Spleen (tissue), 11 donors: ENCODE measurements at regions not wholly inside any gene's neighbourhood (a gene's known extent, or its start where the extent isn't known, plus 50 kb on each side); places are given as distances from the start of the nearest gene placed in this dataset.

Experiments used
- DNase-seq: peaks from one replicate; pipeline ENCODE4 v3.0.0-alpha.2; 2020
- H3K27ac ChIP-seq, 8 donors: fragments of 200-600 bp; sonication (generic) in 7 of 8; 1 replicate in 4 of 8; 2 replicates in 4 of 8; pipeline versions ENCODE4 v1.5.0 to v1.8.0; 2016 to 2021; ENCODE audit warnings: inconsistent platforms in 4 of 8, mild to moderate bottlenecking in 4 of 8, moderate library complexity in 1 of 8
- H3K27me3 ChIP-seq, 7 donors: fragments of 200-600 bp; sonication (generic) in 6 of 7; replicated peaks in 1 of 7; 1 replicate in 4 of 7; 2 replicates in 3 of 7; pipeline versions ENCODE4 v1.5.0 to v1.8.0; 2016 to 2021; ENCODE audit warnings: inconsistent platforms in 3 of 7, mild to moderate bottlenecking in 1 of 7
- H3K36me3 ChIP-seq, 6 donors: fragments of 200-600 bp; sonication (generic) in 5 of 6; 1 replicate in 4 of 6; 2 replicates in 2 of 6; pipeline versions ENCODE4 v1.5.0 to v1.8.0; 2016 to 2021; ENCODE audit warnings: inconsistent platforms in 2 of 6
- H3K4me1 ChIP-seq, 6 donors: fragments of 200-600 bp; sonication (generic) in 5 of 6; 1 replicate in 3 of 6; 2 replicates in 3 of 6; pipeline versions ENCODE4 v1.5.0 to v1.8.0; 2016 to 2021; ENCODE audit warnings: inconsistent platforms in 3 of 6
- H3K4me3 ChIP-seq, 8 donors: fragments of 200-600 bp; sonication (generic) in 7 of 8; 1 replicate in 4 of 8; 2 replicates in 4 of 8; pipeline versions ENCODE4 v1.5.0 to v1.8.0; 2016 to 2021; ENCODE audit warnings: inconsistent platforms in 4 of 8, mild to moderate bottlenecking in 4 of 8, moderate library complexity in 2 of 8
- H3K9me3 ChIP-seq, 8 donors: fragments of 200-600 bp; sonication (generic) in 7 of 8; 1 replicate in 4 of 8; 2 replicates in 4 of 8; pipeline versions ENCODE4 v1.5.0 to v1.8.0; 2016 to 2021; ENCODE audit warnings: inconsistent platforms in 4 of 8
- CTCF ChIP-seq, 11 experiments: fragments of 200-600 bp in 7 of 11; fragments of 450-650 bp in 4 of 11; sonication (generic) in 4 of 11; IDR thresholded peaks in 8 of 11; conservative IDR thresholded peaks in 3 of 11; 1 replicate in 7 of 11; 2 replicates in 4 of 11; pipeline versions ENCODE4 v1.4.0 to v1.8.0; 2016 to 2021; ENCODE audit warnings: antibody characterized with exemption in 11 of 11, inconsistent platforms in 4 of 11, mild to moderate bottlenecking in 1 of 11
- POLR2A ChIP-seq, 3 donors: fragments of 450-650 bp; IDR thresholded peaks; one replicate each; pipeline ENCODE4 v1.5.1; 2017; ENCODE audit warnings: antibody characterized with exemption in 3 of 3, mild to moderate bottlenecking in 1 of 3
- POLR2AphosphoS5 ChIP-seq, 3 donors: sonication (generic); formaldehyde crosslinking; IDR thresholded peaks; one replicate each; pipeline ENCODE4 v1.5.1; 2017; ENCODE audit warnings: antibody characterized with exemption in 3 of 3
- WGBS, 5 donors: extraction: QIAGEN DNeasy Blood & Tissue Kit in 3 of 5; methylation state at CpG; one replicate each; pipeline versions ENCODE4 v1.1.5 to v1.1.7; 2013 to 2018; 5-methylcytosine and 5-hydroxymethylcytosine counted together
- intact Hi-C: fragments of 100-400 bp; cut with DNase I; formaldehyde crosslinking; loops from one replicate; pipeline ENCODE4 v1.15.0; 2023; ENCODE audit warnings: low total_unique reads
- donor health status: healthy with polysubstance abuse.
- donor health status: DM: no; HTN: no; CAD: no; lungs with moderate emphysema.
- donor health status: DM: no; HTN: no; CAD: no.
- donor health status: Bipolar disorder and iron deficiency.
- donor health status: healthy.
- donor health status: DM: no; HTN: no; CAD: no.
- donor health status: DM: yes; HTN: yes; CAD: no.

GRCh38 chr4:24114444-24114843 is 224.6 kb upstream of the PPARGC1A start:
- Histone ChIP-seq H3K4me3 (no peak overlapping the region), H3K27me3 (no peaks in the 10 kb centered on the region), H3K27ac (no peak overlapping the region), H3K36me3 (no peaks in the 10 kb centered on the region), H3K4me1 (no peaks in the 10 kb centered on the region), H3K9me3 (peaks cover 0 to 3% (median 0%) of the 10 kb centered on the region in 8 donors)
- TF ChIP-seq POLR2A (IDR thresholded peaks at IDR 0.05), result no peak
- no peak for TF ChIP-seq POLR2AphosphoS5 (IDR thresholded peaks at IDR 0.05)
- no peak for TF ChIP-seq CTCF (IDR thresholded peaks at IDR 0.05 in 8 of 11, conservative IDR thresholded peaks at IDR 0.05 in 3 of 11)
- intact Hi-C loops, result no loop called here
- DNase-seq, result no peak
- WGBS, 5 donors, result 57 to 70% (median 67%) methylated on average over 4 of the region's 4 CpGs

GRCh38 chr4:24112466-24112865 is 222.6 kb upstream of the PPARGC1A start:
- WGBS, 5 donors, result 74 to 93% (median 85%) methylated on average over 2 of the region's 2 CpGs
- no peak for TF ChIP-seq CTCF (IDR thresholded peaks at IDR 0.05 in 8 of 11, conservative IDR thresholded peaks at IDR 0.05 in 3 of 11)
- TF ChIP-seq POLR2A (IDR thresholded peaks at IDR 0.05), result no peak
- TF ChIP-seq POLR2AphosphoS5 (IDR thresholded peaks at IDR 0.05), result no peak
- no peaks in the 10 kb centered on the region for H3K36me3 ChIP-seq
- no peak overlapping the region for H3K4me3 ChIP-seq
- peaks cover 0 to 3% (median 0%) of the 10 kb centered on the region in 8 donors for H3K9me3 ChIP-seq
- no peak for DNase-seq
- no peaks in the 10 kb centered on the region for H3K4me1 ChIP-seq
- H3K27me3 ChIP-seq, result no peaks in the 10 kb centered on the region
- no peak overlapping the region for H3K27ac ChIP-seq
- intact Hi-C loops, result no loop called here

GRCh38 chr4:24108567-24108966 is 218.7 kb upstream of the PPARGC1A start:
- DNase-seq, result no peak
- H3K36me3 ChIP-seq, result no peaks in the 10 kb centered on the region
- no peak for TF ChIP-seq CTCF (IDR thresholded peaks at IDR 0.05 in 8 of 11, conservative IDR thresholded peaks at IDR 0.05 in 3 of 11)
- TF ChIP-seq POLR2A (IDR thresholded peaks at IDR 0.05), result no peak
- no peak for TF ChIP-seq POLR2AphosphoS5 (IDR thresholded peaks at IDR 0.05)
- H3K27me3 ChIP-seq, result no peaks in the 10 kb centered on the region
- no peaks in the 10 kb centered on the region for H3K9me3 ChIP-seq
- WGBS, 5 donors, result 84 to 97% (median 90%) methylated on average over 2 of the region's 2 CpGs
- no peaks in the 10 kb centered on the region for H3K4me1 ChIP-seq
- no peak overlapping the region for H3K27ac ChIP-seq
- no peak overlapping the region for H3K4me3 ChIP-seq
- intact Hi-C loops, result no loop called here

- no peak overlapping the region for H3K27ac ChIP-seq
- intact Hi-C loops, result no loop called here
- TF ChIP-seq CTCF (IDR thresholded peaks at IDR 0.05 in 8 of 11, conservative IDR thresholded peaks at IDR 0.05 in 3 of 11) (no peak), POLR2AphosphoS5 (IDR thresholded peaks at IDR 0.05) (no peak), POLR2A (IDR thresholded peaks at IDR 0.05) (no peak)
Observed at GRCh38 chr4:24105327-24106038, 215.6 kb upstream of the PPARGC1A start.

More at GRCh38 chr4:24105327-24106038, 215.6 kb upstream of the PPARGC1A start:
- Histone ChIP-seq H3K9me3 (no peaks in the 10 kb centered on the region), H3K36me3 (no peaks in the 10 kb centered on the region), H3K27me3 (no peaks in the 10 kb centered on the region), H3K4me3 (no peak overlapping the region), H3K4me1 (no peaks in the 10 kb centered on the region)
- DNase-seq, result no peak
- WGBS, 5 donors, result 75 to 88% (median 80%) methylated on average over 10 of the region's 10 CpGs
